Astrocyte of the spinal cord (primary cell): ENCODE measurements at regions not wholly inside any gene's neighbourhood (a gene's known extent, or its start where the extent isn't known, plus 50 kb on each side); places are given as distances from the start of the nearest gene placed in this dataset.
A peak's percentile ranks its signal among the peaks of the same experiment; 100 is the strongest.

Experiments
- DNase-seq: peaks from one replicate; pipeline ENCODE4 v3.0.0; 2011; ENCODE audit warnings: low read depth, low spot score
- H3K4me3 ChIP-seq: 2 replicates; pipeline ENCODE4 v1.5.1; 2011; ENCODE audit warnings: low read depth, mild to moderate bottlenecking, low read length, moderate library complexity
- in situ Hi-C: cut with HindIII; loops from 2 replicates; pipeline ENCODE4 v1.10.0; 2017; ENCODE audit warnings: low sequenced_read_pairs
- TF ChIP-seq, protein P1 (sequence below): IDR thresholded peaks from 2 replicates; pipeline ENCODE4 v1.5.1; 2012; ENCODE audit warnings: low read depth, mild to moderate bottlenecking, low read length, inconsistent platforms

GRCh38 chr4:126959056-126959745 lies 673.6 kb upstream of the INTU start:
- in situ Hi-C loops, result no loop called here
- no peak overlapping the region for H3K4me3 ChIP-seq
- TF ChIP-seq, protein P1, sequence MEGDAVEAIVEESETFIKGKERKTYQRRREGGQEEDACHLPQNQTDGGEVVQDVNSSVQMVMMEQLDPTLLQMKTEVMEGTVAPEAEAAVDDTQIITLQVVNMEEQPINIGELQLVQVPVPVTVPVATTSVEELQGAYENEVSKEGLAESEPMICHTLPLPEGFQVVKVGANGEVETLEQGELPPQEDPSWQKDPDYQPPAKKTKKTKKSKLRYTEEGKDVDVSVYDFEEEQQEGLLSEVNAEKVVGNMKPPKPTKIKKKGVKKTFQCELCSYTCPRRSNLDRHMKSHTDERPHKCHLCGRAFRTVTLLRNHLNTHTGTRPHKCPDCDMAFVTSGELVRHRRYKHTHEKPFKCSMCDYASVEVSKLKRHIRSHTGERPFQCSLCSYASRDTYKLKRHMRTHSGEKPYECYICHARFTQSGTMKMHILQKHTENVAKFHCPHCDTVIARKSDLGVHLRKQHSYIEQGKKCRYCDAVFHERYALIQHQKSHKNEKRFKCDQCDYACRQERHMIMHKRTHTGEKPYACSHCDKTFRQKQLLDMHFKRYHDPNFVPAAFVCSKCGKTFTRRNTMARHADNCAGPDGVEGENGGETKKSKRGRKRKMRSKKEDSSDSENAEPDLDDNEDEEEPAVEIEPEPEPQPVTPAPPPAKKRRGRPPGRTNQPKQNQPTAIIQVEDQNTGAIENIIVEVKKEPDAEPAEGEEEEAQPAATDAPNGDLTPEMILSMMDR, result no peak
- DNase-seq, result peak; percentile 14

- no peak for DNase-seq
- in situ Hi-C loops, result no loop called here
- TF ChIP-seq, protein P1, result no peak
Measured at GRCh38 chr4:126960760-126961159, 672.0 kb upstream of the INTU start.

GRCh38 chr4:126961661-126962060 lies 671.1 kb upstream of the INTU start:
- in situ Hi-C loops, result no loop called here
- TF ChIP-seq, protein P1, result no peak
- H3K4me3 ChIP-seq, result no peak overlapping the region
- DNase-seq, result no peak

More at GRCh38 chr4:126960760-126961159, 672.0 kb upstream of the INTU start:
- H3K4me3 ChIP-seq, result no peak overlapping the region

DNA sequence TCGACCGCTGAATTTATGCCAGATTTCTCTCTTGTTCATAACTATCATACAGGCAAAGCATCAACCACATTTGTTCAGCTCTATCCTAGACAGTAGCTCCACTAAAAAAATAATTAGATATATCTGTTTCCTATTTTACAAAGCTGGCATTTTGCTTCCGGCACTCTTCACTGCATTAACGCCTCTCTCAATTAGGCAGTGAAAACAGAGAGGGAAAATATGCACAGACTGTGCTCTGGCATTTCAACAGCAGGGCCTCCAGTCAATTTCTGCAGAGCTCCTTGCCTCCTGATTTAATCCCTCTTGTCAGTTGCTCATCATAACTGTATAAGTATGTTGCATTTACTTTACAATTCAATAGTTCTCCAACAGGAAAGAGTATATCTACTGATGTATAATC lies 666.9 kb upstream of the INTU start:
- TF ChIP-seq, protein P1, result no peak
- in situ Hi-C loops, result no loop called here
- DNase-seq, result no peak
- H3K4me3 ChIP-seq, result no peak overlapping the region

DNA sequence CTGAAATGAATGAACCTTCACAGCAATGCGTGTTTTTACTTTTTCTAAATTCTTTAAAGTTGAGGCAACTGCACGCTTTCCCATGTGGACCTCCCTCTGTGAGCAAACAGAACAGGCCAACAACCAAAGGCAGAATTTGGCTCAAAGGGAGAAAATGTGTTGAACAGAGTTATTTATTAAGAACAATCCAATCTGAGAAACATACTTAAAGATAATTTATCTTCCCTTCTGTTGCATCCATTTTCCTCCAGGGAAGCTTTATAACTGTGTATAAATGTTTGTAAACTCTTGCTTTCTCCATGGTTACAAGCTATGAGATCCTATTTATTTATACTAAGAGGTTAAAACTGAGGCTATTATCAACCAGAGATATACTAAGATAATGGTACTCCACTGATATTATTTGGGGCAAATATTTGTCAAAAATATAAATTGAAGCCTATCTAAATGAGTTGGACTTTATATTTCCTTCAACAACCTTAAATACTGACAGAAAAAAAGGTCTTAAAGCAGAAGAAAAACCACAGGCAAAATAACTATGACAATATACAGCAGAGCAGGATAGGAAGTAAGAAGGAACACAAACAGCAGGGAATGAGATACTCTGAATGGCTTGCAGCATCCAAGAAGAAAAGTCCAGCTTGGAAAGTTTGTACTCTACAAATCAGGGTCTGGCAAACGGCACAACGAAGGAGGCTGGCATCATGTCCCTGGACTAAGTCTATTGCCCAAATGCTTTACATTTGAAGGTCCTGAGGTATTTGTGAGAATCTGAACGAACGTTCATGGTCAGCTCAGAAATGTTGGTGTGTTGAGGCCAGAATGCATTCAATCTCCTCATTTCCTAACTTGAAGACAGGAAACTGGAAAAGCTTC lies 663.2 kb upstream of the INTU start:
- TF ChIP-seq, protein P1, result no peak
- no peak overlapping the region for H3K4me3 ChIP-seq
- in situ Hi-C loops, result no loop called here
- DNase-seq, result peak; percentile 71

DNA sequence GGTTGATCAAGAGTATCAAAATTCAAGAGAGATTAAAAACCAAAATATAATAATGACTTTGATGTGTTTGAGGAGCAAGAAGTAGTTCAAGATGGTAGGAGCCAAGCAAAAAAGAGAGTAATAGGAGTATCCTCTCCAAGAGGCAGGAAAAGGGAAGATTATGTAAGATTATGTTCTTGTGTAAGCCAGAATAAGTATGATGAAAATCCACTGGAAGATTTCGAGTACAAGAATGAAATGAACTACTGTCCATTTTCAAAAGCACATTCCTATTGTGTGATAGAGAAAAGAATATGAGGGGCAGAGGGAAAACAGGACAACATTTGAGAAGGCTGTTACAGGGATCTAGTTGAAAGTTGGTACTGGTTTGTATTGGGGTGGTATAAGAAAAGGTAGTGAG lies 659.6 kb upstream of the INTU start:
- H3K4me3 ChIP-seq, result no peak overlapping the region
- DNase-seq, result no peak
- in situ Hi-C loops, result no loop called here
- TF ChIP-seq, protein P1, result no peak
